ENCODE measurements at regions not wholly inside any gene's neighbourhood (a gene's known extent, or its start where the extent isn't known, plus 50 kb on each side); places are given as distances from the start of the nearest gene placed in this dataset.

DNA sequence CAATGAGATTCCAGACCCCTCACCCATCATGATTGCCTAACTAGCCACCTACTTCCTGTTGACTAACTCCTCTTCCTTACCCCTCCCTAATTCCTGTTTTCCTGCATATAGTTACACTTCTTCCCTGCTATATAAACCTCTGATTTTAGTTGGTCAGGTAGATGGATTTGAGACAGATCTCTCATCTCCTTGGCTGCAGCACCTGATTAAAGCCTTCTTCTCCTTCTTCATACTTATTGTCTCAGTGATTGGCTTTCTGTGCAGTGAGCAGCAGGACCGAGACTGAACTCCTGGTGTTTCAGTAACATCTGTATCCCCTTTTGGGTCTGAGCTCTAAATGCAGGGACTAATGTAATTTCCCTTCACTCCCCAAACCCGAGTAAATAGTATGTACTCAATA, 51.7 kb upstream of the ATXN1 start:
- TF ChIP-seq, protein P1, sequence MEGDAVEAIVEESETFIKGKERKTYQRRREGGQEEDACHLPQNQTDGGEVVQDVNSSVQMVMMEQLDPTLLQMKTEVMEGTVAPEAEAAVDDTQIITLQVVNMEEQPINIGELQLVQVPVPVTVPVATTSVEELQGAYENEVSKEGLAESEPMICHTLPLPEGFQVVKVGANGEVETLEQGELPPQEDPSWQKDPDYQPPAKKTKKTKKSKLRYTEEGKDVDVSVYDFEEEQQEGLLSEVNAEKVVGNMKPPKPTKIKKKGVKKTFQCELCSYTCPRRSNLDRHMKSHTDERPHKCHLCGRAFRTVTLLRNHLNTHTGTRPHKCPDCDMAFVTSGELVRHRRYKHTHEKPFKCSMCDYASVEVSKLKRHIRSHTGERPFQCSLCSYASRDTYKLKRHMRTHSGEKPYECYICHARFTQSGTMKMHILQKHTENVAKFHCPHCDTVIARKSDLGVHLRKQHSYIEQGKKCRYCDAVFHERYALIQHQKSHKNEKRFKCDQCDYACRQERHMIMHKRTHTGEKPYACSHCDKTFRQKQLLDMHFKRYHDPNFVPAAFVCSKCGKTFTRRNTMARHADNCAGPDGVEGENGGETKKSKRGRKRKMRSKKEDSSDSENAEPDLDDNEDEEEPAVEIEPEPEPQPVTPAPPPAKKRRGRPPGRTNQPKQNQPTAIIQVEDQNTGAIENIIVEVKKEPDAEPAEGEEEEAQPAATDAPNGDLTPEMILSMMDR (IDR thresholded peaks at IDR 0.05), result no peak
- no peak for TF ChIP-seq ZFX (IDR thresholded peaks at IDR 0.05; ENCODE audit: borderline replicate concordance)

All from 22Rv1 (cell line).